Peyer's patch (tissue), 4 donors: ENCODE measurements at regions not wholly inside any gene's neighbourhood (a gene's known extent, or its start where the extent isn't known, plus 50 kb on each side); places are given as distances from the start of the nearest gene placed in this dataset.

Source experiments
- DNase-seq, 3 donors: peaks; one replicate each; pipeline ENCODE4 v3.0.0-alpha.2; 2017 to 2019
- H3K27ac ChIP-seq, 4 donors: fragments of 200-600 bp; sonication (generic); one replicate each; pipeline ENCODE4 v1.5.1; 2016 to 2019
- H3K27me3 ChIP-seq, 2 donors: fragments of 200-600 bp; sonication (generic); one replicate each; pipeline ENCODE4 v1.5.1; 2019
- H3K36me3 ChIP-seq, 3 donors: fragments of 200-600 bp; sonication (generic); one replicate each; pipeline ENCODE4 v1.5.1; 2016 to 2019
- H3K4me1 ChIP-seq, 4 donors: fragments of 200-600 bp; sonication (generic); one replicate each; pipeline ENCODE4 v1.5.1; 2016 to 2019
- H3K4me3 ChIP-seq, 4 donors: fragments of 200-600 bp; sonication (generic); 1 replicate in 3 of 4; 2 replicates in 1 of 4; pipeline ENCODE4 v1.5.1; 2016 to 2019; ENCODE audit warnings: mild to moderate bottlenecking in 1 of 4
- H3K9me3 ChIP-seq, 4 donors: fragments of 200-600 bp; sonication (generic); one replicate each; pipeline ENCODE4 v1.5.1; 2016 to 2019; ENCODE audit warnings: mild to moderate bottlenecking in 1 of 4
- CTCF ChIP-seq, 6 experiments: fragments of 450-650 bp in 4 of 6; fragments of 200-600 bp in 2 of 6; sonication (generic) in 1 of 6; IDR thresholded peaks; one replicate each; pipeline ENCODE4 v1.5.1; 2017 to 2019; ENCODE audit warnings: antibody characterized with exemption in 6 of 6, mild to moderate bottlenecking in 3 of 6, moderate library complexity in 1 of 6
- POLR2A ChIP-seq, 2 donors: fragments of 450-650 bp; IDR thresholded peaks; one replicate each; pipeline ENCODE4 v1.5.1; 2017; ENCODE audit warnings: antibody characterized with exemption in 2 of 2, mild to moderate bottlenecking in 2 of 2, moderate library complexity in 2 of 2

- no peak for TF ChIP-seq POLR2A (IDR thresholded peaks at IDR 0.05)
- no peak for TF ChIP-seq CTCF (IDR thresholded peaks at IDR 0.05)
- DNase-seq, result no peak
- Histone ChIP-seq H3K4me3 (no peak overlapping the region), H3K36me3 (no peaks in the 10 kb centered on the region), H3K9me3 (no peaks in the 10 kb centered on the region), H3K27me3 (no peaks in the 10 kb centered on the region), H3K4me1 (no peaks in the 10 kb centered on the region), H3K27ac (no peak overlapping the region)
Measured at GRCh38 chr5:98144116-98144515, 629.3 kb upstream of the RGMB start.

- Histone ChIP-seq H3K4me3 (no peak overlapping the region), H3K36me3 (no peaks in the 10 kb centered on the region), H3K27me3 (no peaks in the 10 kb centered on the region), H3K27ac (no peak overlapping the region), H3K4me1 (no peaks in the 10 kb centered on the region), H3K9me3 (no peaks in the 10 kb centered on the region)
- no peak for DNase-seq
- TF ChIP-seq CTCF (IDR thresholded peaks at IDR 0.05) (no peak), POLR2A (IDR thresholded peaks at IDR 0.05) (no peak)
Measured at GRCh38 chr5:98144710-98145109, 628.8 kb upstream of the RGMB start.

GRCh38 chr5:98157368-98157767 is 616.1 kb upstream of the RGMB start:
- Histone ChIP-seq H3K27ac (no peak overlapping the region), H3K36me3 (no peaks in the 10 kb centered on the region), H3K4me3 (no peak overlapping the region), H3K4me1 (no peaks in the 10 kb centered on the region), H3K27me3 (no peaks in the 10 kb centered on the region), H3K9me3 (no peaks in the 10 kb centered on the region)
- DNase-seq, result no peak
- TF ChIP-seq POLR2A (IDR thresholded peaks at IDR 0.05), result no peak
- TF ChIP-seq CTCF (IDR thresholded peaks at IDR 0.05), result no peak

GRCh38 chr5:98158440-98158839 is 615.0 kb upstream of the RGMB start:
- Histone ChIP-seq H3K4me3 (no peak overlapping the region), H3K4me1 (no peaks in the 10 kb centered on the region), H3K9me3 (no peaks in the 10 kb centered on the region), H3K36me3 (no peaks in the 10 kb centered on the region), H3K27ac (no peak overlapping the region), H3K27me3 (no peaks in the 10 kb centered on the region)
- no peak for DNase-seq
- TF ChIP-seq CTCF (IDR thresholded peaks at IDR 0.05) (no peak), POLR2A (IDR thresholded peaks at IDR 0.05) (no peak)

- Histone ChIP-seq H3K27ac (no peak overlapping the region), H3K36me3 (no peaks in the 10 kb centered on the region), H3K4me3 (no peak overlapping the region), H3K9me3 (no peaks in the 10 kb centered on the region), H3K27me3 (no peaks in the 10 kb centered on the region), H3K4me1 (no peaks in the 10 kb centered on the region)
- DNase-seq, result no peak
- TF ChIP-seq POLR2A (IDR thresholded peaks at IDR 0.05) (no peak), CTCF (IDR thresholded peaks at IDR 0.05) (no peak)
Measured at GRCh38 chr5:98163796-98164493, 609.5 kb upstream of the RGMB start.

- Histone ChIP-seq H3K4me3 (no peak overlapping the region), H3K27ac (no peak overlapping the region), H3K9me3 (no peaks in the 10 kb centered on the region), H3K4me1 (no peaks in the 10 kb centered on the region), H3K36me3 (no peaks in the 10 kb centered on the region), H3K27me3 (no peaks in the 10 kb centered on the region)
- no peak for DNase-seq
- TF ChIP-seq POLR2A (IDR thresholded peaks at IDR 0.05), result no peak
- TF ChIP-seq CTCF (IDR thresholded peaks at IDR 0.05), result no peak
Measured at GRCh38 chr5:98168871-98169270, 604.6 kb upstream of the RGMB start.
